A549 (cell line): ENCODE measurements at regions not wholly inside any gene's neighbourhood (a gene's known extent, or its start where the extent isn't known, plus 50 kb on each side); places are given as distances from the start of the nearest gene placed in this dataset.

Experiments
- ATAC-seq, 2 experiments: fragments of 200-7000 bp in 1 of 2; fragments of >200 bp in 1 of 2; cut with Nextera tagmentation in 1 of 2; cut with Tn5 transposase in 1 of 2; 3 replicates each; pipeline versions ENCODE4 v1.8.0 to v1.9.1; 2018 to 2020; ENCODE audit warnings: mild to moderate bottlenecking in 1 of 2, moderate library complexity in 1 of 2
- CTCF ChIA-PET: fragments of 300-600 bp; sonication (Branson Sonifier 250); formaldehyde crosslinking; extraction: SDS; loops from one replicate; lab custom pipeline; 2021; ENCODE audit warnings: antibody characterized with exemption, inconsistent platforms; lab: Yijun Ruan, JAX
- POLR2A ChIA-PET: fragments of 350-600 bp; formaldehyde crosslinking; extraction: SDS; loops from one replicate; lab custom pipeline; 2021; ENCODE audit warnings: antibody characterized with exemption, inconsistent platforms; lab: Yijun Ruan, JAX
- DNase-seq, 2 experiments: peaks; one replicate each; pipeline versions ENCODE4 v3.0.0 to v3.0.0-alpha.2; 2011 to 2016; ENCODE audit warnings: low read depth in 1 of 2, low spot score in 1 of 2
- FAIRE-seq: peaks from 2 replicates; lab custom pipeline; 2011; peaks lifted over from hg19 to GRCh38; lab: Jason Lieb, UNC
- H3K27ac ChIP-seq, 2 experiments: fragments of >200 bp; sonication (Bioruptor Twin); formaldehyde crosslinking; 3 replicates each; pipeline ENCODE4 v1.5.1; 2016 to 2017
- H3K4me1 ChIP-seq: fragments of >200 bp; sonication (Bioruptor Twin); formaldehyde crosslinking; 3 replicates; pipeline ENCODE4 v1.6.1; 2016
- H3K4me2 ChIP-seq: fragments of >200 bp; sonication (Bioruptor Twin); formaldehyde crosslinking; 3 replicates; pipeline ENCODE4 v1.6.1; 2016
- H3K4me3 ChIP-seq: fragments of >200 bp; sonication (Bioruptor Twin); formaldehyde crosslinking; 3 replicates; pipeline ENCODE4 v1.5.1; 2016
- H3K9me3 ChIP-seq: fragments of >200 bp; sonication (Bioruptor Twin); formaldehyde crosslinking; 3 replicates; pipeline ENCODE4 v1.6.1; 2016
- BCL3 ChIP-seq: fragments of >200 bp; sonication (Bioruptor Twin); formaldehyde crosslinking; IDR thresholded peaks from 3 replicates; pipeline ENCODE4 v1.6.1; 2016
- CBX8 ChIP-seq: fragments of 200-600 bp; sonication (generic); IDR thresholded peaks from 2 replicates; pipeline ENCODE4 v1.6.1; 2016
- CEBPB ChIP-seq, 2 experiments: fragments of >200 bp in 1 of 2; sonication (Bioruptor Twin) in 1 of 2; formaldehyde crosslinking in 1 of 2; IDR thresholded peaks; 2 replicates each; pipeline ENCODE4 v1.6.1; 2012 to 2016
- E2F6 ChIP-seq: IDR thresholded peaks from 2 replicates; pipeline ENCODE4 v1.6.1; 2012; ENCODE audit warnings: low read depth, borderline replicate concordance
- ELK1 ChIP-seq: fragments of 150-350 bp; IDR thresholded peaks from 2 replicates; pipeline ENCODE4 v1.6.1; 2014; ENCODE audit warnings: low read depth, mild to moderate bottlenecking, low read length
- ESRRA ChIP-seq: fragments of 150-350 bp; IDR thresholded peaks from 2 replicates; pipeline ENCODE4 v1.6.1; 2014; ENCODE audit warnings: mild to moderate bottlenecking, low read length, borderline replicate concordance
- FOSL2 ChIP-seq, 2 experiments: fragments of 450-650 bp in 1 of 2; fragments of >200 bp in 1 of 2; sonication (Bioruptor Twin) in 1 of 2; formaldehyde crosslinking; IDR thresholded peaks; 2 replicates each; pipeline versions ENCODE4 v1.5.0 to v1.6.1; 2016 to 2020; ENCODE audit warnings: mild to moderate bottlenecking in 1 of 2, moderate library complexity in 1 of 2
- FOXS1 ChIP-seq: fragments of 250-450 bp; sonication (Bioruptor Pico); IDR thresholded peaks from 2 replicates; pipeline ENCODE4 v1.5.0; 2020; ENCODE audit warnings: mild to moderate bottlenecking, moderate library complexity
- HDAC2 ChIP-seq: fragments of 200-600 bp; sonication (generic); IDR thresholded peaks from 2 replicates; pipeline ENCODE4 v1.6.1; 2016
- HES2 ChIP-seq: fragments of >200 bp; sonication (Bioruptor Twin); formaldehyde crosslinking; IDR thresholded peaks from 2 replicates; pipeline ENCODE4 v1.6.1; 2016
- HOXB13 ChIP-seq: fragments of 250-450 bp; sonication (Bioruptor Pico); IDR thresholded peaks from 2 replicates; pipeline ENCODE4 v1.5.0; 2020; ENCODE audit warnings: low read depth, mild to moderate bottlenecking, moderate library complexity
- JUN ChIP-seq, 2 experiments: fragments of >200 bp; sonication (Bioruptor Twin); formaldehyde crosslinking; IDR thresholded peaks; 2 replicates in 1 of 2; 3 replicates in 1 of 2; pipeline ENCODE4 v1.6.1; 2016 to 2017
- JUNB ChIP-seq: fragments of >200 bp; sonication (Bioruptor Twin); formaldehyde crosslinking; IDR thresholded peaks from 2 replicates; pipeline ENCODE4 v1.6.1; 2016
- KDM5A ChIP-seq: fragments of 200-600 bp; sonication (generic); IDR thresholded peaks from 2 replicates; pipeline ENCODE4 v1.6.1; 2016; ENCODE audit warnings: antibody characterized with exemption, mild to moderate bottlenecking
- MAFK ChIP-seq: fragments of 450-650 bp; IDR thresholded peaks from 2 replicates; pipeline ENCODE4 v1.6.1; 2014; ENCODE audit not compliant: partially characterized antibody
- MAZ ChIP-seq: fragments of 150-350 bp; IDR thresholded peaks from 2 replicates; pipeline ENCODE4 v1.6.1; 2014; ENCODE audit warnings: antibody characterized with exemption, low read depth, low read length, borderline replicate concordance
- MYC ChIP-seq: IDR thresholded peaks from 2 replicates; pipeline ENCODE4 v1.6.1; 2012; ENCODE audit warnings: mild to moderate bottlenecking, inconsistent platforms, low read length, improper control_type of control experiment, borderline replicate concordance
- NPAS2 ChIP-seq: fragments of 250-450 bp; sonication (Bioruptor Pico); IDR thresholded peaks from 2 replicates; pipeline ENCODE4 v1.8.0; 2022; ENCODE audit warnings: mild to moderate bottlenecking, moderate library complexity, borderline replicate concordance
- NR3C1 ChIP-seq: fragments of >200 bp; sonication (Bioruptor Twin); formaldehyde crosslinking; IDR thresholded peaks from 3 replicates; pipeline ENCODE4 v1.6.1; 2017
- PBX3 ChIP-seq: IDR thresholded peaks from 2 replicates; pipeline ENCODE4 v1.6.1; 2012
- POLR2AphosphoS2 ChIP-seq: conservative IDR thresholded peaks from 2 replicates; pipeline ENCODE4 v1.6.1; 2012; ENCODE audit warnings: low read length, improper control_type of control experiment, inconsistent platforms
- RARB ChIP-seq: fragments of 250-450 bp; sonication (Bioruptor Pico); IDR thresholded peaks from 2 replicates; pipeline ENCODE4 v1.8.0; 2021; ENCODE audit warnings: mild to moderate bottlenecking, moderate library complexity
- RCOR1 ChIP-seq: fragments of 150-350 bp; IDR thresholded peaks from 2 replicates; pipeline ENCODE4 v1.6.1; 2014; ENCODE audit warnings: antibody characterized with exemption, low read length, low read depth
- REST ChIP-seq: fragments of 200-600 bp; sonication (generic); IDR thresholded peaks from 2 replicates; pipeline ENCODE4 v1.6.1; 2016; ENCODE audit warnings: antibody characterized with exemption, mild to moderate bottlenecking, moderate library complexity
- SREBF2 ChIP-seq: fragments of 450-650 bp; IDR thresholded peaks from 2 replicates; pipeline ENCODE4 v1.6.1; 2014; ENCODE audit warnings: mild to moderate bottlenecking, moderate library complexity
- ZSCAN20 ChIP-seq: fragments of 250-450 bp; sonication (Bioruptor Pico); IDR thresholded peaks from 2 replicates; pipeline ENCODE4 v1.8.0; 2022; ENCODE audit warnings: mild to moderate bottlenecking, moderate library complexity
- WGBS: methylation state at CpG from one replicate; pipeline ENCODE4 v1.1.6; 2017; ENCODE audit errors: missing lambda C conversion rate; 5-methylcytosine and 5-hydroxymethylcytosine counted together

- no peak overlapping the region for H3K4me3 ChIP-seq
- no peak for FAIRE-seq
- ChIA-PET CTCF (no interaction called here), POLR2A (no interaction called here)
- H3K4me1 ChIP-seq: no peaks in the 10 kb centered on the region
- no peak for DNase-seq
- 73% methylated on average over 5 of the region's 5 CpGs for WGBS
- TF ChIP-seq BCL3 (no peak), HOXB13 (CRISPR knock-in tag) (no peak), RCOR1 (no peak), ZSCAN20 (CRISPR knock-in tag) (no peak), E2F6 (no peak), ESRRA (no peak), POLR2AphosphoS2 (no peak), HES2 (no peak), FOSL2 (IDR thresholded peaks at IDR 0.05) (no peak), FOSL2 (CRISPR knock-in tag; IDR thresholded peaks at IDR 0.05) (no peak), CEBPB (IDR thresholded peaks at IDR 0.05) (no peak), HDAC2 (no peak), PBX3 (no peak), REST (no peak), NR3C1 (no peak), ELK1 (no peak), JUNB (no peak), SREBF2 (no peak)
- no peaks in the 10 kb centered on the region for H3K9me3 ChIP-seq
- H3K27ac ChIP-seq: no peak overlapping the region
- ATAC-seq: no peak
- no peak overlapping the region for H3K4me2 ChIP-seq
These were observed 52.9 kb upstream of the TAB2 start for GRCh38 chr6:149264629-149265028.

- no peak for FAIRE-seq
These were observed 51.6 kb upstream of the TAB2 start for GRCh38 chr6:149265945-149266344.

More at GRCh38 chr6:149265945-149266344, 51.6 kb upstream of the TAB2 start:
- no peak for ATAC-seq
- ChIA-PET POLR2A (no interaction called here), CTCF (no interaction called here)
- WGBS: 56% methylated on average over 7 of the region's 7 CpGs
- DNase-seq: no peak
- Histone ChIP-seq H3K4me3 (no peak overlapping the region), H3K27ac (no peak overlapping the region), H3K9me3 (no peaks in the 10 kb centered on the region), H3K4me2 (no peak overlapping the region), H3K4me1 (no peaks in the 10 kb centered on the region)
- TF ChIP-seq KDM5A: no peak
- TF ChIP-seq HOXB13 (CRISPR knock-in tag): no peak
- no peak for TF ChIP-seq NPAS2 (CRISPR knock-in tag)
- no peak for TF ChIP-seq RARB
- TF ChIP-seq FOSL2 (IDR thresholded peaks at IDR 0.05): no peak
- TF ChIP-seq FOSL2 (CRISPR knock-in tag; IDR thresholded peaks at IDR 0.05): no peak
- no peak for TF ChIP-seq MYC
- no peak for TF ChIP-seq JUN (IDR thresholded peaks at IDR 0.05)
- TF ChIP-seq PBX3: no peak
- no peak for TF ChIP-seq MAZ
- TF ChIP-seq MAFK: no peak
- TF ChIP-seq SREBF2: no peak
- TF ChIP-seq FOXS1 (CRISPR knock-in tag): no peak
- TF ChIP-seq CBX8: no peak
